Breast epithelium (tissue), 4 donors: ENCODE measurements at regions not wholly inside any gene's neighbourhood (a gene's known extent, or its start where the extent isn't known, plus 50 kb on each side); places are given as distances from the start of the nearest gene placed in this dataset.

Experiments used
- DNase-seq, 2 donors: peaks; one replicate each; pipeline ENCODE4 v3.0.0-alpha.2; 2019; ENCODE audit warnings: low spot score in 2 of 2
- H3K27ac ChIP-seq, 2 donors: fragments of 200-600 bp; sonication (generic) in 1 of 2; one replicate each; pipeline ENCODE4 v1.5.1; 2016 to 2019; ENCODE audit warnings: mild to moderate bottlenecking in 1 of 2
- H3K27me3 ChIP-seq, 2 donors: fragments of 200-600 bp; sonication (generic) in 1 of 2; one replicate each; pipeline versions ENCODE4 v1.5.1 to v1.6.0; 2017 to 2019; ENCODE audit warnings: control low read depth in 1 of 2, mild to moderate bottlenecking in 1 of 2
- H3K36me3 ChIP-seq: fragments of 200-600 bp; one replicate; pipeline ENCODE4 v1.5.1; 2019
- H3K4me1 ChIP-seq, 2 donors: fragments of 200-600 bp; sonication (generic); one replicate each; pipeline ENCODE4 v1.5.1; 2016 to 2019; ENCODE audit warnings: control low read depth in 1 of 2
- H3K4me3 ChIP-seq, 3 donors: fragments of 200-600 bp; sonication (generic); 1 replicate in 2 of 3; 2 replicates in 1 of 3; pipeline ENCODE4 v1.5.1; 2016 to 2019; ENCODE audit warnings: mild to moderate bottlenecking in 3 of 3, moderate library complexity in 2 of 3
- H3K9me3 ChIP-seq, 2 donors: fragments of 200-600 bp; sonication (generic) in 1 of 2; one replicate each; pipeline ENCODE4 v1.5.1; 2016 to 2019; ENCODE audit warnings: control low read depth in 1 of 2
- POLR2A ChIP-seq: fragments of 450-650 bp; IDR thresholded peaks from one replicate; pipeline ENCODE4 v1.6.1; 2016; ENCODE audit warnings: antibody characterized with exemption, mild to moderate bottlenecking, moderate library complexity
- POLR2AphosphoS5 ChIP-seq, 3 donors: sonication (generic); formaldehyde crosslinking; IDR thresholded peaks; one replicate each; pipeline ENCODE4 v1.6.1; 2017; ENCODE audit warnings: antibody characterized with exemption in 3 of 3
- intact Hi-C: fragments of 100-400 bp; cut with DNase I; formaldehyde crosslinking; loops from one replicate; pipeline ENCODE4 v1.15.1; 2023; ENCODE audit warnings: low total_unique reads
- TF ChIP-seq, protein P1 (sequence below), 3 donors: fragments of 450-650 bp; IDR thresholded peaks; one replicate each; pipeline ENCODE4 v1.5.1; 2016 to 2017; ENCODE audit warnings: antibody characterized with exemption in 3 of 3, mild to moderate bottlenecking in 3 of 3, moderate library complexity in 3 of 3

DNA sequence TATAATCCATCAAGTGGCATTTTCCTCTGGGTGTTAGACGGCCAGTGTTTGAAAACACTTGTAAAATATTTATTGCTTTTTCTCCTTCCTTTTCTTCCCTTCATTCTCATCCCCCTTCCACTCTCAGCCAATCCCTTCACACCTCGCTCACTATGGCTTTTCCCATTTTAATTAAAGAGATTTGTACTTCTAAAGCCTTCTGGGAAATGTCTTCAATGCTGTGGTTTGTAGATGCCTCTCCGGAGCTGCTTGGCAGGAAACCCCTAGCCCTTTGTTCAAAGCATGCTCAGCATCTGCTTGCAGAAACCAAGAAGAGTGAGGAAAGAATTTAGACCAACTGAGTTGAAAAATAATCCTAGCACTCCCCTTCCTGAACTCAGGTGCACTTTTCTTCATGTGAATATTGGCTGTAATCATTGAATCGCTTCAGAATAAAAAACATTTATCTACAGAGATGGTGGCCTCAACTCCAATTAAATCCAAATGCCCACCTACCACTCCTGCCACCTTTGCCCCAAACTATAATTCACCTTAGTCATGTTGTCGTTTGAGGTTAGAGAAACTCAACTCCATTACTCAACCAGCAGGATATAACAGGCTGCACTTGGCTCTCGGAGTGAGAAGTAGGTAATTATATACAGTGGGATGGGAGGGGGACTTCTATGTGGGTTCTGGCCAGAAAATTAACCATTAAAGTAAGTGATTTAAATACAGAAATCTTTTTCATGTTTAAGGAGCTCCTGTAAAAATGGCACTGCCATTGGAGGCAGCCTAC is 659.4 kb upstream of the CAMK1G start:
- H3K27ac ChIP-seq = no peak overlapping the region
- no peaks in the 10 kb centered on the region for H3K9me3 ChIP-seq
- H3K36me3 ChIP-seq = no peaks in the 10 kb centered on the region
- no peak overlapping the region for H3K4me3 ChIP-seq
- intact Hi-C loops = no loop called here
- H3K4me1 ChIP-seq = no peaks in the 10 kb centered on the region
- DNase-seq = no peak
- TF ChIP-seq POLR2A = no peak
- TF ChIP-seq, protein P1, sequence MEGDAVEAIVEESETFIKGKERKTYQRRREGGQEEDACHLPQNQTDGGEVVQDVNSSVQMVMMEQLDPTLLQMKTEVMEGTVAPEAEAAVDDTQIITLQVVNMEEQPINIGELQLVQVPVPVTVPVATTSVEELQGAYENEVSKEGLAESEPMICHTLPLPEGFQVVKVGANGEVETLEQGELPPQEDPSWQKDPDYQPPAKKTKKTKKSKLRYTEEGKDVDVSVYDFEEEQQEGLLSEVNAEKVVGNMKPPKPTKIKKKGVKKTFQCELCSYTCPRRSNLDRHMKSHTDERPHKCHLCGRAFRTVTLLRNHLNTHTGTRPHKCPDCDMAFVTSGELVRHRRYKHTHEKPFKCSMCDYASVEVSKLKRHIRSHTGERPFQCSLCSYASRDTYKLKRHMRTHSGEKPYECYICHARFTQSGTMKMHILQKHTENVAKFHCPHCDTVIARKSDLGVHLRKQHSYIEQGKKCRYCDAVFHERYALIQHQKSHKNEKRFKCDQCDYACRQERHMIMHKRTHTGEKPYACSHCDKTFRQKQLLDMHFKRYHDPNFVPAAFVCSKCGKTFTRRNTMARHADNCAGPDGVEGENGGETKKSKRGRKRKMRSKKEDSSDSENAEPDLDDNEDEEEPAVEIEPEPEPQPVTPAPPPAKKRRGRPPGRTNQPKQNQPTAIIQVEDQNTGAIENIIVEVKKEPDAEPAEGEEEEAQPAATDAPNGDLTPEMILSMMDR (IDR thresholded peaks at IDR 0.05) = no peak
- no peak for TF ChIP-seq POLR2AphosphoS5 (IDR thresholded peaks at IDR 0.05)
- peaks cover 0 to 7% of the 10 kb centered on the region in 2 donors for H3K27me3 ChIP-seq

DNA sequence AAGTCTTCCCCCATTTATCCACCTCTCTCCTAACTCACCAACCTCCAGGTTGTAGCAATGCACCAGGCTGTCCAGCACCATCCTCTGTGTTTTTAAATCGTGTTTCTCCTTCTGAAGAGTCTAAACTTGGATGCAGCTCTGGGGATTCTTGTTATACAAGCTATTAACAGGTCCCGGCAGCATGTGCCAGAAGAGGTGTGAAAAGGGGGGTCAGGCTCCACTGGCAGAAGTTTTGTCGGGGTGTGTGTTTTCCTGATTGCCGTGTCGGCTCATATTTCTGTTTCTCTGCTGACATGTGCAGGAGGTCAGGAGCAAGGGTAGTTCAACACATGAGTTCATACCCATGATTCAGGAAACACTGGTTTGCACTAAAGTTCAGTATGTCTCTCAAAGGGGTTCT is 658.6 kb upstream of the CAMK1G start:
- Histone ChIP-seq H3K9me3 (no peaks in the 10 kb centered on the region), H3K27me3 (peaks cover 0 to 7% of the 10 kb centered on the region in 2 donors), H3K4me1 (no peaks in the 10 kb centered on the region), H3K4me3 (no peak overlapping the region), H3K36me3 (no peaks in the 10 kb centered on the region), H3K27ac (no peak overlapping the region)
- TF ChIP-seq POLR2A (no peak), POLR2AphosphoS5 (IDR thresholded peaks at IDR 0.05) (no peak)
- TF ChIP-seq, protein P1 (IDR thresholded peaks at IDR 0.05) = no peak
- intact Hi-C loops = no loop called here
- DNase-seq = no peak

DNA sequence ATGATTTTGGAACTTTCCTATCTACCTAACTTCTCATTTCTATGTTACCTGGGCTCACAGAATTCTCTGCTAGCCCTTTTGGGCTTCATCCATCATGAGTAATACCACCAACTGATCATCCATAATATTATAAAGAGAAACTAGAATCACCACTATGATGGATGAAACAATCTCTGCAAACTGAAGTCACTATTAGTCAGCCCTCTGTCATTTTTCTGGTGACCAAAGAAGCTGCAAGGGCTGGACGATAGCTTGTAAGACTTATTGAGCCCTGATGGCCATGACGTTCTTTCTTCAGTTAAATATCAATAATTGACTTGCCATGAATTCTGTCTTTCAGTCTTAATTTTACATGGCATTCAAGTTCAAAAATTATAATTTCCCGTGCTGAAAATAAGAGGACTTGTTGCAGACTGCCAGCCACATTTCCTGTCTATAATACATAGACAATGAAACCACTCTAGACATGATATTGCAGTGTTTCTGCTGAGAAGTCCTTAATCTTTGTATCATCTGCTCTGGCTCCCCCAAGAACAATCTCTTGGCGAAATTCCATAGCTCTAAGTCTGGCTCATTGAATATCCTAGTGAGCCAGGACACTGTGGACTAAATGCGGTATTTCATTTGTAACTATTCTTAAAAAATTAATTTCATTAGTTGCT is 655.0 kb upstream of the CAMK1G start:
- H3K27ac ChIP-seq = no peak overlapping the region
- intact Hi-C loops = no loop called here
- peaks cover 0 to 7% of the 10 kb centered on the region in 2 donors for H3K27me3 ChIP-seq
- no peaks in the 10 kb centered on the region for H3K36me3 ChIP-seq
- H3K9me3 ChIP-seq = no peaks in the 10 kb centered on the region
- no peak for DNase-seq
- no peak overlapping the region for H3K4me3 ChIP-seq
- TF ChIP-seq, protein P1 (IDR thresholded peaks at IDR 0.05) = no peak
- TF ChIP-seq POLR2A = no peak
- no peak for TF ChIP-seq POLR2AphosphoS5 (IDR thresholded peaks at IDR 0.05)
- H3K4me1 ChIP-seq = no peaks in the 10 kb centered on the region

GRCh38 chr1:208929575-208929974 is 653.9 kb upstream of the CAMK1G start:
- no peak overlapping the region for H3K4me3 ChIP-seq
- no peaks in the 10 kb centered on the region for H3K36me3 ChIP-seq
- H3K4me1 ChIP-seq = no peaks in the 10 kb centered on the region
- intact Hi-C loops = no loop called here
- H3K9me3 ChIP-seq = no peaks in the 10 kb centered on the region
- no peak overlapping the region for H3K27ac ChIP-seq
- no peak for DNase-seq
- peaks cover 0 to 7% of the 10 kb centered on the region in 2 donors for H3K27me3 ChIP-seq
- TF ChIP-seq POLR2AphosphoS5 (IDR thresholded peaks at IDR 0.05) (no peak), POLR2A (no peak)
- TF ChIP-seq, protein P1 (IDR thresholded peaks at IDR 0.05) = no peak

- DNase-seq = no peak
- Histone ChIP-seq H3K9me3 (no peaks in the 10 kb centered on the region), H3K27ac (no peak overlapping the region), H3K4me3 (no peak overlapping the region), H3K27me3 (no peaks in the 10 kb centered on the region), H3K4me1 (no peaks in the 10 kb centered on the region), H3K36me3 (no peaks in the 10 kb centered on the region)
- intact Hi-C loops = no loop called here
- TF ChIP-seq POLR2A (no peak), POLR2AphosphoS5 (IDR thresholded peaks at IDR 0.05) (no peak)
- TF ChIP-seq, protein P1 (IDR thresholded peaks at IDR 0.05) = no peak
Measured at GRCh38 chr1:208931936-208932335, 651.6 kb upstream of the CAMK1G start.
